ENCODE measurements at regions not wholly inside any gene's neighbourhood (a gene's known extent, or its start where the extent isn't known, plus 50 kb on each side); places are given as distances from the start of the nearest gene placed in this dataset.
A peak's percentile ranks its signal among the peaks of the same experiment; 100 is the strongest.
"Not testable (repeated sequence)": the region's sequence is repeated elsewhere in the genome, so short reads cannot be mapped to it uniquely, and the experiment has no call there.

DNA sequence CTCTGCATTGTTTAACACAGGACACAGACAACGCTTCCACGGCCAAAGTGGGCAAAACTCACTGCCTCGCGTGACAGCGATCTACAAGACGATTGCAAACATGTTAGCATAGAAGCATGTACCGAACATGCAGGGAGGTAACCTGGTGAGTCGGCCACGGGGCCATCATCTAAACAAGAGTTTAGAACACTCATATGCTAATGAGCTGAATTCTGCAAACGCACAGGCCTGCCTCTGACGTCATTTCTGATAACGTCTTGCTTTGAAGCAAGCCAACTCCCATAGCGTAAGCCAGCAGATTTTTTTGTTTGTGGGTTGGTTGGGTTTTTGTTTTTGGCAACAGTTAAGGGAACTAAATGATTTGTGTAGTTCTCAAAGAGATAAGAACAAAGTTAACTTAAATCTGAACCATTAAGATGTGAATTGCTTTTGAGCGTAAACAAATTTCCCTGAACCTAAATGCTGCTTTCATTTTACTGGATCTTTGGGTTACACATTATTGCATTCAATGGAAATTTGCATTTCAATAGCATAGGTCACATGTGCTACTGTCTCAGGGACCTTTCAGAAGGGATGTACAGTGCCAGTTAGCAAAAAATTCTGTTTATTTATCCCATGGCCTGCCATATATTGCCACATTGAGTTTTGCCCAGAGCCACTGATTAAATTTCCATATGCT lies 184.5 kb upstream of the PDE10A start:
- DNase-seq (ENCODE audit: low read depth), result no peak

DNA sequence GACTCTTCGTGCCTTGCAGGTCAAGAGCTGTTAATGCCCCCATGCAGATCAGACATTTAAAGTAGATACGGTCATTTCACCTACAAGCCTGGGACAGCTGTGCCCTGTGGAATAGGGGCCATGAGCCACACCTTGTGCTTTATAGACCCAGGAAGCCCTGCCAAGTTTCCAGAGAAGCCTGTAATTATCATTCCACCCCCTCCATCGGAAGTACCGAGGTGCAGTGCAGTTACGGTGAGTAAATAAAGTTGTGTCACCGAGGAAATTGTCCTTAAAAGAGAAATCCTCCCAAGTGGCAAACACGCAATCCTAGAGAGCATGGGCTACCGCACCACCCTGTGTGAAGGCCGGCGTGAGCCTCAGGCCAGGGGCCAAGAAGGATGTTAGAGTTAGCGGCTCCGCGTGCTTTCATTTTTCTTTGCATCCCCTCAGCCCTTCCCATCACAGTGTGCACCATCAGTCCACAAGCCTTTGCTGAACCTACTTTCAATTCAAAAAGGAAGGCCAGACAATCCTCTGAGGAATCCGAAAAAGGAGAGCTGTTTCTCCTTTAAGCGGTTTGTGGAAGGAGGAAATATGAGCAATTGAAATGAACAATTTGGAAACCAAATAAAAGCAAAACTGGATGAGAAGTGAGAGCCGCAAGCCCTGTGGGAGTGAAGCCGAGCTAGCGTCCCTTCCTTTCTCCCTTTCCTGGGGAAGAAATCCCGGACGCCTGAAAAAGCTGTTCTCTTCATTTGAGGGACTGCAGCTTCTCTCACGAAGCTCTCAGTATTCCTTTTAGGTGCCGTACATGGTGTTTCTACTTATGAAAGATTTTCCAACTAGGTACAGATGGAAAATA lies 183.3 kb upstream of the PDE10A start:
- no peak for DNase-seq (ENCODE audit: low read depth)

DNA sequence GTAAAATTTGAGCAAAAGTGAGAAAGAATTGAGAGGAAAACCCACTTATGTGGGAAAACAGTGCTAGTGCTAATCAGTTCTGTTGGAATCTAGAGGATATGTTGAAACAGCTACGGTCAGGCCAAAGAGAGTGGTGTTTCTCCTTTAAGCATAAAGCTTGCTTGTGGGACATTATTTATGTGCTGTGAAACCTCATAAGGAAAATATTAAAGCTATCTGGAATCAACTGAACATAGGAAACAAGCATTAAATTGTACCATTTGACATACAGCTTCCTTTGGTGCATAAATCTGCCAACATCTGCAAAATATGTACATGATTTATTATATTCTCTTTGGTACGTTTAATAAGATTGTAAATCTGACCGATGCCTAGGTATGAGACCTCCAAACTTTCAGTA lies 182.5 kb upstream of the PDE10A start:
- DNase-seq (ENCODE audit: low read depth), result no peak

DNA sequence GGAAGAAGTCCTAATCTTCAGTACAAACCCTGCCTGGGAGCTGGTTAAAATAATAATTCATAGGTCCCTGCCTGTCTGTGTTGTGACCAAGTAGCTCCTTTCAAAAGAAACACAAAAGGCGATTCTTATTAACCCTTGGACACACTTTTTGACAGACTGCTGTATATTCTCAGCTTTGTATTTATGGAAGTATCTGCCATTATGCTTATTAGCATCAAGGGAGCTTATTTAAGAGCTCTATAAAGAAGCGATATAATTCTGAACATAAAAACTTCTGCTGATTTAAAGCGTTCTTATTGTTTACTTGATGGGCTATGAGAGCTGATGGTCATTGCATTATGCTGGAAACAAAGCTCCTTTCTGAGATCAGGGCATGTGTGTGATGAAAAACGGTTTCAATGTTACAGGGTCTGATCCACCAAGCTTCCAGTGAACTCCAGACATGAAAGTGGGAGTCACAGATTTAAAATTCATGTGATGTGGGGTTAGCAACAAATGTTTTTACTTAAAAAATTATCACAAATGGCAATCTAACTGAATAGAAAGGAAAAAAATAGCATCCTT lies 181.8 kb upstream of the PDE10A start:
- no peak for DNase-seq (ENCODE audit: low read depth)

DNA sequence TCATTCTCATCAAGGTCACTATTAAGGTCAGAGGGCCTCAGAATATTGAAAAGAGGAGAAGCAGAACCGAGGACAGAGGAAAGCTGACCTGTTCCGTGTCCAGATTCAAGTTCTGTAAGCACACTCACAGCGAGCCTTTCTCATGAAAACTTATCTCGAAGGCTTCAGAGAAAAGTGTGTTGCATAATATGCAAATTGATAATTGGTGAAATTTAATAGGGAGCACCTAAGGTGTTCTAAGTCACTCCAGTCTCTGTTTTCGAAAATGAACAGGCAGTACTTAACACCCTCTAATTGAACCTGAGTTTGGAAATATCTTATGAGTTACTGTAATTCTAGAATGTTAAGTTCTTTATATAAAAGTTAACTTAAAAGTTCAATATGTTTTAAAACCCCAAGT lies 181.2 kb upstream of the PDE10A start:
- DNase-seq (ENCODE audit: low read depth), result no peak

DNA sequence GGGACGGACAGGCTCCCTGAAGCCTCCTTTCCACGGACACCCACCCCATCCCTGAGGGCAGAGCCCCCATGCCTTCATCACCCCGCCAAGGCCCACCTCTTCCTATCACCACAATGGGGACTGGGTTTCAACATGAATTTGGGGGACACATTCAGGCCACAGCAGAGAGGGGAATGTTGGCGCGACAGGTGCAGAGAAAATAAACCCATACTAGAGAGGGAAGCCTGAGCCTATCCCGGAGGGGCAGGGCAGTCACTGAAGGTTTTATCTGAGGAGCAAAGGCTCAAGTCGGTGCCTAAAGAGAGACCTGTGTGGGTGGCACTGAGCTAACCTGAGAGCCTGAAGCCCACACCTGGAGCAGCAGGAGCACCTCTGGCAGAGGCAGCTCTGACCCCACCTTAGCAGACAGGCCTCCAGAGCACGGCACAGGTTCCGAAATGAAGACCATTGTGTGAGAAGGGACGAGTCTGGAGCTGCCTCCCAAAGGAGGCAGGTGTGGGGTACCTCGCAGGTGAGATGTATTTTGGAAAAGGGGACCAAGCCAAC lies 180.6 kb upstream of the PDE10A start:
- no peak for DNase-seq (ENCODE audit: low read depth)

DNA sequence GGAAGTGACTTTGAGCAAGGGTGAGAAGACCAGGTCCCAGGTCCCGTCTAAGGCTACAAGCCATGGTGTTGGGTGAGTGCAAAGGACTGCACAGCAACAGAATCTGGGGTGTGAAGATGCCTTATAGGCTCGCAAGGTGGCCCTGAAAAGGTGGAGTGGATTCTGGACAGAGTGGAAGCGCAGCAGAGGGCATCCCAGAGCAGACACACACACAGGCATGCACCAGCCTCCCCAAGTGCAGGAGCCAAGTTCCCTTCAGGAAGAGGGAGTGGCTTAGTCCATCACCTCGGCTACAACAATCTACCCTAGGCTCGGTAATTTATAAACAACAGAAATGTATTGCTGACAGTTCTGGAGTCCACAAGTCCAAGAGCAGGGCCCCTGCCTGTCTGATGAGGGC lies 180.1 kb upstream of the PDE10A start:
- no peak for DNase-seq (ENCODE audit: low read depth)

DNA sequence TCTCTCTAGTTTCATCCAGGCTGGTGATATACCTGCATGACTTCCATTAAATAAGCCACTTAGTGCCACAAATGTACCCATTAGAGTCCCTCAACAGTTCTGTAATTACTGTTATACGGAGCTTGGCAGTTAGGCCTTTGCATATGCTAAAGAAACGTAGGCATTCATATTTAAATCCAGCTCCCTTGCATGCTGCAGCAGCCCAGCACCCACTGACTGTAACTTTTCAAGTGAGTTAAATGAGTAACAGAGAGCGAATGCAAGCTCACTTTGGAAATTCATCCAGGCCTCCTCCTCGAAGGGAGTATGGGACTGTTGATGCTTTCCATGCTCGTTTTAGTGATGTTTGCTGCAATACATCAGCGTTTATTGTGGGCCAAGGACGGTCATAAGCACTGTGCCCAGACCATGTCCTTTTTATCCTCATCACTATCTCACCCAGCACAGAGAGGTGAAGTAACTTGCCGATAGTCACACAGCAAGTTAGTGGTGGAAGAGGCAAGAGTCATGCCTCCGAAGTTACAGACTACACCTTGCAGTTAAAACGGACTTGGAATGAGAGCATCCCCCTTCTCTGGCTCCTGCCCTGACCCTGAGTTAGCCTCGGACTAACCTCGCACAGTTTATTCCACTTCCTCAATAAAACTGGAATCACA lies 179.4 kb upstream of the PDE10A start:
- DNase-seq (ENCODE audit: low read depth), result no peak

DNA sequence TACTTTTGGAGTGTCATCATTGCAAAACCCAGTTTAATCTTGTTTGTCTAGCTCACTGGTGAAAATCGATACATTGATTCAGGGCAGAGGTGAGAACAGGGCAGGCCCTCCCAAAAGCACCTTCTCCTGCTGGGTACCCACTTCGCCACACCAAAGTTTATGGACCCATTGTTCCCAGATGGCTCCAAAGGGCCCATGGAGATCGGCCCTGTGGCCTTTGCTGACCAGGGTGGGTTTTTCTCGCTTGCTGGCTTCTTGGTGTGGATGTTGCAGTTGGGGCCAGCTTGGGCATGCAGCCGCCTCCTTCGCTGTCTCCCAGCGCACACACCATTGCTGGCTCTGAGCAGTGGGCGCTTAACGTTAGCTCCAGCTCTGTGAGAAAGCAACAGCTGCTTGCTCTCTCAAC lies 178.1 kb upstream of the PDE10A start:
- no peak for DNase-seq (ENCODE audit: low read depth)

DNA sequence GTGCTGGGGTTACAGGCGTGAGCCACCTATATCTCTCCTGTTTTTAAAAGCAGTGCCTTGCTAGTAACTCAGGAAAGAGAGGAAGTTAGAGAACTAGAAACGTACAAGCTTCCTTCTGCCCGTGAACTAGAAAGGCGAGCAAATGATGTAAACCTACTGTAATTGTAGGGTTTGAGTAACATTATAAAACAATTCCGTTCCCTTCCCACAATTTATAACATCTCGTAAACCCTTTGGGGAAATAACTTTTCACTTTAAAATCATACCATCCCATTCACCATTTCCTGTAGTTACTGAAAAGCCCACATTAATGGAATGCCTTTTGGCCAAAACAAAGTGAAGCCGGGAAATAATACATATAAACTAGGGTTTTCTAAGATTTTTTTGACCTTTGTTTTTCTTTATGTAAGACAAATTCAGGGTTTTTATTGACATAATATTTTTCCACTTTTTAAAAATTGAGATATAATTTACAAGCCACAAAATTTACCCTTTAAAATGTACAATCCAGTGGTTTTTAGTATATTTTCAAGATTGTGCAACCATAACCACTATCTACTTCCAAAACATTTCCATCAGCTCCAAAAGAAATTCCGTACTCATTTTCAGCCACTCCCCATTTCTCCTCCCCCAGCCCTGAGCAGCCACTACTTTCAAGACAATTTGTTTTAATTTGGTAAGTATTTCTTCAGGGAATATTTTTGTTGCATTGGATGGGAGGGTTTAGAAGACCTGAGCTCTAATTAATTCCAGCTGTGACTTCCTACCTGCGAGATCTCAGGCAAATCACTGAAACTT lies 175.1 kb upstream of the PDE10A start:
- DNase-seq (ENCODE audit: low read depth), result no peak

DNA sequence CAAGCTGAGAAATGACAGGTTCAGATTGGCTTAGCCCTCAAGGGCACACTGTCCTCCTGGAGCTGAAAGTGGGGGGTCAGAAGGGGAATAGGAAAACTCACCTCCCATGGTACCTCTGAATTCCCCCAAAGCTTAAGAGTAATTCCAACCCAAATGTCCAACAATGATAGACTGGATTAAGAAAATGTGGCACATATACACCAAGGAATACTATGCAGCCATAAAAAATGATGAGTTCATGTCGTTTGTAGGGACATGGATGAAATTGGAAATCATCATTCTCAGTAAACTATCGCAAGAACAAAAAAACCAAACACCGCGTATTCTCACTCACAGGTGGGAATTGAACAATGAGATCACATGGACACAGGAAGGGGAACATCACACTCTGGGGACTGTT lies 173.6 kb upstream of the PDE10A start:
- DNase-seq (ENCODE audit: low read depth), result not testable (repeated sequence)

DNA sequence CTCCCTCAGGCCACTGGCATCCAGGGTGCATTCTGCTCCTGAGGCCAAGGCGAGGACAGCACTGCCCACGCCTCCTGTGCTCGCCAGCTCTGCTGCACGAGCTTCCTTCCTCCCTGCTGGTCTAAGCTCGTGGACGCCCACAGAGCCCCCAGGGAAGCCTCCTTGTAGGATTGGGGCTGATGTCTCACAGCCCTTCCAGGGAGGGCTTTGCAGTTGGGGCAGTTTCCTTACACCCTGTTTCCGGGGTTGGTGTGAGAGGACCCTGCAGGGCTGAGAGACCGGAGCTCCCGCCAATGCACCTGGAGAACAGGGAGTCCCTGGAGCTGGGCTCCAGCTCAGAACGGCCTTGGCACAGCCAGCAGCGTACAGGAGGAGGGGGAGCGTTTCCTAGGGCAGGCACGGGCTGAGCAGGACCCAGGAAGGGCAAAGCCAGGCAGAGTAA lies 172.4 kb upstream of the PDE10A start:
- DNase-seq (ENCODE audit: low read depth), result no peak

DNA sequence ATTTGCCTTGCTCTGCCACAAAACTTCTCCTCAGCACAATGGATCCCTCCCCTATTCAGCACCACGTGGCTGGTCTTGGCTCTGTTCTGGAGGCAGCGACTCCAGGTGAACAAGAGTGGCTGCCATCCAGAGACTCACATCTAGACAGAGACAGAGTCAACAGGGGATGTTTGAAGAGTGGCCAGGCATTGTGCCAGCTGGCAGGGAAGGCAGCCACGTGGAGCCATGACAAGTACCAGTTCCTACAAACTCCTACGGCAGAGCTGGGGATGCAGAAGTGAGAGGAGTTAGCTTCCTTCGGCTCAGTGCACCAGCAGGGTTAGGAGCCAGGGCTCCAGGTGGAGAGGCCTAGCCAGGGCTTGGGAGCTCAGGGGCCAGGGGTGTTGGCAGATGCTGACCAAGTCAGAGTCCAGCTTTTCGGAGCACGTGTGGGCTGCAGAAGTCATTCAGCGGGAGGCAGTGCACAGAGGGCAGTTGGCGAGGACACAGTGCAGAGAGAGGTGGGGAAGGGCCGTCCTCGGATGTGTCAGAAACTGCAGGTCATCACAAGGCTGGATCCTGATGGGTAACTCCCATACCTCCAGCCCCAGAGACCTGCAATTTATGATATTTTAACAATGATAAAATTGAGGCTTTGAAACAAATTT lies 171.7 kb upstream of the PDE10A start:
- peak; percentile 84 for DNase-seq (ENCODE audit: low read depth)

DNA sequence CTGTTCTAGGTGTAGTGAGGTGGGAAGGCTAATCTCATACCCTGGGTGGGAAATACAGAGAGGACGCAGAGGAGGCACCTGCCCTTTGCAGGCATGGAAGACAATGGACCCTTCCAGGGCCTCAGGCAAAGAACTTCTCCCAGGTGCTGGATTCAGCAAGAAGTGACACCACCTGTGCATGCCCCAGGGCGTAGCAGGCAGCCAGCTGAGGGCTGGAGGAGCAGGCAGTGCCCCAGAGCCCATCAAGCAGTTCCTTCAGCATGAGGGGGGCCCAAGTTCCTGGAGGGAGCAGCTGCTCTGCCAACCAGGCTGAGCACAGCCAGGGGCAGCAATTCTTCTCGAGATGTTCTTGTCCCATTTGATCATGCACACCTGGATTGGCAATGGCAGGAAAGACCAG lies 170.3 kb upstream of the PDE10A start:
- DNase-seq (ENCODE audit: low read depth), result no peak

DNA sequence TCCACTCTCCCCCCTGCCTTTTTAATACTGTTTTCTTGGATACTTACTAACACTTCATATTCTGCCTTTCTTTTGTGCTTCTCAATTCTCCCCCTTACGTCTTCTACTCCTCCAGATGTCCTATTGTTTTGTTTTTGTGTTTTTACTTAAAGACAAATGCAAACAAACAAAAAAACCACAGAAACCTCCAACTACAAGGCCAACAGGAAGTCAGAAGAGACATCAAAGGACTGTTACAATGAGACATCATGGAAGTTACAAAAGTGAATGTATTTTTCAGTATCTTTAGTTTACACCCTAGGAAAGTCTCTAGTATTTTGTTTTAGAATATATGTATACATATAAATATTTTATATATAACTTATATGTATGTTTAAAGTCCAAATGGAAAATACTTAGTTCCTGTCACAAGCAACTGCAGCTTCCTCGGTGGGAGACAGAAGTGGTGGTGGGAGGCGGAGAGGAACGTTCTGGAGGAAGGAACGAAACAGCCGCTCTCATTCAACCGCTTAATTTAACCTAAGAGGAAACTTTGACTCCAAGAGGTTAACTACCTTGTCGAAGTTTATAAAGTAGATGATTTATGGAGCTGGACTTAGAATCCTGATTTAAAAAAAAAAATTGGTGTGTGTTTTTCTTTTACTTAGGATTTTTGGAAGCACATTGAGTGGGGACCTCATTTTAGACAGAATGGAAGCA lies 168.9 kb upstream of the PDE10A start:
- DNase-seq (ENCODE audit: low read depth), result peak; percentile 13

DNA sequence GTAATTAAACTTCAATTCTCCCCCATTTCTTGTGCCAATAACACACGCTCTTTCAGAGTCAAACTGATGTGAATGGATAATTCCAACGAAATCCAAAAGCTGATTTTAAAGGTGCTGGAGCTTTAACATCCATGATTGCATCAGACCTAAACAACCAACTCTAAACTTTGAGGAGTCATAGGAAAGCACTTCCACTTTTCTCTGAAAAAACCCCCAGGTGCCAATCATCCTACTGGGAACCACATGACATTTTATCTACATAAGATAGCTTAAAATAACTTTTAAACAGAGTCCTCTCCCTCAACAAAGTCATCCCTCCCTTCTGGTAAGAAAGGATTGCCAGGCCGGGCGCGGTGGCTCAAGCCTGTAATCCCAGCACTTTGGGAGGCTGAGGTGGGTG lies 167.7 kb upstream of the PDE10A start:
- no peak for DNase-seq (ENCODE audit: low read depth)

DNA sequence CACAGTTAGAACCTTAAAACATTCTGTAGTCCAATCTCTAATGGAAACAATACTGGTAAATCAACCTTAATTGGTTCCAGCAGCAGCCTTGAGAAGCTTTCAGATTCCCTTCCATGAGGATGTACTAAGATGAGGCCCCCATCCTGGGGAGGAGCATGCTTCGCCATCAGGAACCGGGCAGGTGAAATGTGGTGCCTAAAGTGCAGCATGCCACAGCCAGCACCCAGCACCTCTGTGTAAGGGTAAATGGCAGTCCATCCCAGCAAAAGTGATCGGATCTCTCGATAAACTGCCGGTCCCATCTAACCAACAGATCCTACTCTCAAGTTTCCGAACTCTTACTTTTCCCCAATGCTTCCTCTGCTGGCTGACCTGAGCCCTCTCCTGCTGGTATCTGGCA lies 166.3 kb upstream of the PDE10A start:
- no peak for DNase-seq (ENCODE audit: low read depth)

DNA sequence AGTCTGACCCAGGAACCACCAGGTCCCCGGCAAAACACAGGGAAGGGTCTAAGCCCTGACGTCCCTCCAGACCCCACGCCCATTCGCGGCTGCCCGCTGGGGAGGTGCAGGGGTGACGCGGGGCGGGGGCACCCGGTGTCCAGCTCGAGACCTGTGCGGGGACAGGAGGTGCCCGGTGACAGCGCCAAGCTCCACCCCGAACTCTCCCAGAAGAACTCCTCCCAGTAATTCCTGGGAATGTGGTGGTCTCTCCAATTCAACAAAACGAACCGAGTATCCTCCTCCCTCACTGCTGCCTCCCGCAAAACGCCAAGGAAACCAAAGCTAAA lies 164.1 kb upstream of the PDE10A start:
- DNase-seq (ENCODE audit: low read depth), result no peak

DNA sequence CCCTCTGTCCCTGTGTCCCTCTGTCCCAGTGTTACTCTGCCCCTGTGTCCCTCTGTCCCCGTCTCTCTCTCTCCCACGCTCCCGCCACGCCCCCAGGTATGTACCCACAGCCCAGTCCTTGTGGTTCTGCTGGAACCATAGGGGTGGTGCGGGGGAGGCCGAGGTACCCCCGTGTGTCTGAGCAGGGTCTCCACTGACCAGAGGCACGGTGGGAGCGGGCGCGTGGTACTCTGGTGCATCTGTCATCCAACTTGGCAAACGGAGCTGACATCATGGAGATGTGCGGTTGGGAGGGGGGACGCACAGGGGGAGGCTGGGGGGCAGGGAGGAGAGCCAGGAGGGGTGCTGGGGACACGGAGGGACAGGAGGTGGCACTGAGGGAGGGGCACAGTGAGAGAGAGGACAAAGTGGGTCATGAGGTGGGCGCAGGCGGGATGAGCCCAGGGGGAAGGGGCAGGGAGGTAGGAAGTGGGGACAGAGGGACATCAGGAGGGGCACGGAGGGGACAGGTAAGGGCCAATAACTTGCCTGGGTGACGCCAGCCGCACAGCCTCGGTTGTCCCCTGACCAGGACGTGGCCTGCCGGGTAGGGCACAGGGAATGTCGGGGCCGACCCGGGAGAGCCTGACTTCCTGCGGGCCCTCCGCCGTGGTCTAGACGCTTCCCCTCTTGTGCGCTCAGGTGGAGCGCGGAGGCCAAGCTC lies 163.6 kb upstream of the PDE10A start:
- DNase-seq (ENCODE audit: low read depth), result no peak
